ENCODE measurements at regions not wholly inside any gene's neighbourhood (a gene's known extent, or its start where the extent isn't known, plus 50 kb on each side); places are given as distances from the start of the nearest gene placed in this dataset.

DNA sequence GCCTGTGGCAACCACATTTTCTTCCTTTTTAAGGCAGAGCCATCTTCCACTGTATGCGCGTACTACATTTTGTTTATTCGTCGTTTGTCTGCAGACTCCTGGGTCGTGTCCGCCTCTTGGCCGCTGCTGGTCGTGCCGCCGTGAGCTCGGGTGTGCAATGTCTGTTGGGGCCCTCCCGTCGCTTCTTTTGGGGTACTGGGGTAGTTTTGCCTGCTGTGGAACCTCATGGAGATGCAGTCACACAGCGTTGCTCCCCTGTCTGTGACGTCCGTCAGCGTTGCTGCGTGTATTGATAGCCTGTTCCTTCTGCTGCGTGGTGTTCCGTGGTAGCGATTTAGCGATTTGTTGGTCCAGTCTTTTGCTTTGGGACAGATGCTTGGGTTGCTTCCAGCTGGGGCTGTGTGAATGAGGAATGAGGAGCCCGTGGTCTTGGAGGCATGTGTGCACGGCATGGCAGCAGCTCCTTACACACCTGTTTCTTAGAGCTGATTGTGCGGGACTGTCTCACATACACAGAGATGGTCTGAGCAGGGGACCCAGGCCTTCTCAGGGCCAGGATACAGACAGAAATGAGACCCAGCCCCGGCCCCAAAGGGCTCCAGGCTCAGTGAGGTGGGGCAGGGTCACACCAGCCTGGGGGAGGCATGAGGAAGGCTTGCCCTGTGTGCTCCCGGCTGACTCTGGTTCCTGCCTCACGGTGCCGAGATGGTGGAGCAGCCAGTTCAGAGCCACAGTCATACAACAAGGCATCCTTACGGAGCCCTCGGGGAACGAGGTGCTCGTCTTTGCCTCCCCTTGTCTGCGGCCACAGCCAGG, 78.4 kb upstream of the GSE1 start:
- no peak for DNase-seq

DNA sequence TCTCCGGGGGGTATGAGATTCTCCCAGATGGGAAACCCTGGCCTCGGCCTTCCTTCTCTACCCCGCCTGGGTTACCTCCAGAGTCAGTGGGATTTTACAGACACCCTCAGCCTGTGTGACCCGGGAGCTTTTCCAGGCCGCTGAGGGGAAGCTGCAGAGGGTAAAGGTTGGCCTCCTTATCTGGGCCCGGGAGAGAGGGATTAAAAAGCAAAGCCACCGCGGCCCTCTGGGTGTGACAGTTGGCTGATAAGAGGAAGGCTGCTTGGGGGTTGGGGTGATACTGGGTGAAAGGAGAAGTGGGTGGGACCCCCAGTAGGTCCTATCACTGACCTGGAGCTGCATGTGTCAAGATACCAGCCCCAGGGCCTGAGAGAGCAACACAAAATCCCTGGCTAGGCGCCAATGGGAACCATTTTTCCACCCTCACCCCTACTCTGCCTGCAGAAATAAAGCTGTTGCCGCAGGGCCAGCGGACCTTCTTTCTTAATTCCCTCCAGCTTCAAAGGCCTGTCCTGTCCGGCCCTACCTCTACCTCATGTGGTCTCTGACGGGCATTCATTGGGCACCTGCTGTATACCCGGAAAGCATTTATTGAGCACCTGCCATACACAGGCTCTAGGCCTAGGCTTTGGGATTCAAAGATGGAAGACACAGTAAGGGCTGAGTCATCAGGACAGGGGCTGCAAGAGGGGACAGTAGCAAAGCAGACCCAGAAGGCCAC, 77.6 kb upstream of the GSE1 start:
- no peak for DNase-seq

DNA sequence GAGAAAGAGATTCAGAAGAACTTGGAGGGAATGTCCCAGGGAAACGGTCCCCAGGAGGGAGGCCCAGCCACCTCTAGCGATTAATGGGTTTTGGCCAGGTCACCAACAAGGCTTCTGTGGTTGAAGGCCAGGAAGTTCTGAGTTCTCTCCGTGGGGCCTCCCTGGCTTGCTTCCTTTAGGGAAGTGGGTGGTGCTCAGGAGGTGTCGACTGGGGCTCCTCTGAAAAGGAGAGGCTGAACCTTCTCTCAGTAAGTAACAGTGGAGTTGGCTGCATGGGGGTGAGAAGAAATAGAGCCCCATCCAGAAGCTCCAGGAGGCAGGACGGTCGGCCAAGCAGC, 77.1 kb upstream of the GSE1 start:
- no peak for DNase-seq

GRCh38 chr16:85536411-85537330, 76.5 kb upstream of the GSE1 start:
- DNase-seq: no peak

- no peak for DNase-seq
Observed at GRCh38 chr16:85537331-85537788, 75.8 kb upstream of the GSE1 start.

DNA sequence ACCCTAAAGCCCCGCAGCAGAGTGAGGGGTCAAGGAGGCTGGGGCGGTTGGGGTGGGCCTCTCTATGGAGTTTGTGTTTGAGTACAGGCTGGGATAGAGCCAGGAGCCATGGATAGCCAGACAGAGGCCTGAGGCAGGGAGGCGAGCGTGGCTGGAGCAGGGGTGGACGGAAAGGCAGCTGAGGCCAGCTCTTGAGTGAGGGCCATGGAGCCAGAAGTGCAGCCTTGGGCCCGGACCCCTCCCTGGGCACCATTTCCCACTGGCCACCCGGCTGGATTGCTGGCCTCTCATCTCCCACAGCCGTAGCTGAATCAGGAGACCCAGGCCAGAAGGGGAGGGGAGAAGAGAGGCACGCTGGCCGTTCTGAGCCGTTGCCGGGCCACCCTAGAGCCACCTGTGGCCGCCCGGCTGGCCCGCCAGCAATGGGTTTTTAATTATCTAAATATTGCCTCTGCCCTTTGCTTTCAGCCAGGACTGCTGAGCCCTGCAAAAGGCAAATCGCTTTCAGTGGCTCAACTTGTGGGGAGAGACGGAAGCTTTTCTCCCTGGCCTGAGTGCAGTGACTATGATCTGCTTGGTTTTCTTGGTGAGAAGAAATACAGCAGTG, 75.2 kb upstream of the GSE1 start:
- DNase-seq: no peak

DNA sequence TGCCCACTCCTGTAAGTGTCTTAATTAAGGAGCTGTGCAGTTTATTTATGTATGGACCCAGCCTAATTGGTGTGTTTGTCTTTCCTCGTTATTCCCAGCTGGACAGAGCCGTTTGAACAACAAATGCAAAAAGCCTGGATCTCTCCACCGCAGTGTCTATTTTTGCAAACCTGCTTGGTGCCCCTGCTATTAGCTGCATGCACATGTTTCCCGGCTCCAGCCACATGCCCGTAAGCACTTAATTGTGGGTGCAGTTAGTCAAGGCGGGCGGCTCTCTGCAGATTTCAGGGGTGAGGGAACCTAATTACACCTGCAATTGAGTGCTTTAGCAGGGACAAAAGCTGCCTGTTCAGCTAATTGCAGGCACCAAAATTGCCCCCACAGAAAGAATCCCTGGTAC, 74.0 kb upstream of the GSE1 start:
- no peak for DNase-seq

- no peak for DNase-seq
Observed at GRCh38 chr16:85539629-85540291, 73.4 kb upstream of the GSE1 start.

DNA sequence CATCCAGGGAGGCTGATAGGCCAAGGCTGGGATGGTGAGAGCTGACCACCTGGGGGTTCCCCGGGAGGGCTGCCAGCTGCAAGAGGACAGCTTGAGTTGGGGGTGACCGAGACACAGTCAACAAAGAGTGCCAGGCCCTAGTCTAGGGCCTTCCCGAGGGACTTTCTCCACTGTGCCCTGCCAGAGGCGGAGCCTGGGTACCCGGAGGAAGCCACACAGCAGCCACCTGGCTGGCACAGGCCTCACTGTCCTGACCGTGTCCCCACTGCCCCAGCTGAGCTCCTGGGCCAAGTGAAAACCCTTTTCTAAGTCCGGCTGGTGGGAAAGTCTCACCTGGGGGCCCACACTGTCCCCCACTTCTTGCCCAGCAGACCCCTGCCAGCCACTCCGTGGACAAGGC, 71.9 kb upstream of the GSE1 start:
- DNase-seq: no peak

GRCh38 chr16:85541619-85541979, 71.5 kb upstream of the GSE1 start:
- no peak for DNase-seq

GRCh38 chr16:85541980-85542900, 70.9 kb upstream of the GSE1 start:
- DNase-seq: no peak

DNA sequence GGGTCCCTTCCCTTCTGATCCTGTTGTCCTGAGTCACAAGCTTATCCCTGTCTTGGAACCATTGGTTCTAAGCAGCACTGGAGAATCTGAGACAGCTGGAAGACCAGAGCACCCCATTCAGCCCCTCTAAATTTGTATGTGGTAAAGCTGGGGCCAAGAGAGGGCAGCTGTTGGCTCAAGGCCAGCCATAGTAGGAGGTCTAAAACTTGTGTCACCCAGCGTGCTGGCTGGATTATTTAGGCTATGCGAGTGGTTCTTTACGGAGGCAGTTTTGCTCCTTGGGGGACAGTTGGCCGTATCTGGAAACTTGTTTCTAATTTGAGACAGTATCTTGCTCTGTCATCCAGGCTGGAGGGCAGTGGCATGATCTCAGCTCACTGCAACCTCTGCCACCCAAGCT, 69.6 kb upstream of the GSE1 start:
- DNase-seq: no peak

DNA sequence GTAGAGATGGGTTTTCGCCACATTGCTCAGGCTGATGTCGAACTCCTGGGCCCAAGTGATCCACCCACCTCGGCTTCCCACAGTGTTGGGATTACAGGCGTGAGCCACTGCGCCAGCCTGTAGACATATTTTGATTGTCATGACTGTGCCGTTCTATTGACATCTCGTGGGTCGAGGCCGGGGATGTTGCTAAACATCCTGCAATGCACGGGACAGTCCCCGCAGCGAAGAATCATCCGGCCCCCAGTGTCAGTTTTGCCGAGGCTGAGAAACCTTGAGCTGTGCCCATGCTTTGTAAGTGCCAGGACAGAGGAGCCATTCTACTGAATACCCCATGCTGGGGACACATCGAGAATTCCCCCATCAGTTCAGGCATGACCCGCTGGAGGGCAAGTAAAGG, 69.1 kb upstream of the GSE1 start:
- DNase-seq: no peak

DNA sequence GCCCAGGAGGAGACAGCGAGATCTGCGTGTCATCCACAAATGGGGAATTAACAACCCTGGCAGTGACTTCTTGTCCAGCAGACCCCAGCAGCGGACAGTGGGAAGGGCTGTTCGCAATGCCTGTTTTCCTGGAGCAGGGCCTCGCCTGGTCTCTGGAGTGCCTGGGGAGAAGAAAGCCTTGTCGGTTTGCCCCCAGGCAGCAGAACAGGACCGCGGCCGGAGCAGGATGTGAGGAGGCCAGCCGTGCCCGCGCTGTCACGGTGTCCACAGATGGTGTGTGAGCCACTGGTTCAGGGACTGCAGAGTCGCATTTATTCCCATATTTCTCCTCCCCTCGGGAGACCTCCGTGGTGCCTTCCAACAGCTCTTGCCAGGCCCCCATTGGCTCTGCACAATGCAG, 68.5 kb upstream of the GSE1 start:
- no peak for DNase-seq

DNA sequence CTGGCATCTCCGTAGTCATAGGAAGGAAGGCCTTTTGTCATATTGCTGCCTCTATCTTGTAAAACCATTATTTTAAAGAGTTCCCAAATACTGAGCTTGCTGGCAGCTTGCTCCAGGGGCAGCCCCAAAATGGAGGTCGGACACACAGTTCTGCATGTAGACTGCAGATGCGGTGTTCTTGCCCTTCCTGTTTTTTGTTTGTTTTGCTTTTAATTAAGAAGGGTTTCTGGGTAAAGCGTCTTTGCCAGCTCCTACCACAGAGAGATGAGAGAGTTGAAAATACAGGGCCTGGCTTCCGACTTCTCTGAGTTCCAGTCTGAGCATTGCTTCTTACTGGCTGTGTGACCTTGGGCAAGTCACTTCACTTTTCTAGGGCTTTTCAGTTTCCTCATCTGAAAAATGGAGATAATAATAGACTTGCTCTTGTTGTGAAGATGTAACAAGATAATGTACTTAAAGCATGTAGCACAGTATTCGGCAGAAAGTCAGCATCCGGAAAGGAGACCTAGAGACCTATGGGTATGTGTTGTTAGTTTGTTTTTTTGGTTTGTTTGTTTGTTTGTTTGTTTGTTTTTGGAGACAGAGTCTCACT, 67.8 kb upstream of the GSE1 start:
- DNase-seq: no peak

GRCh38 chr16:85546585-85547447, 66.3 kb upstream of the GSE1 start:
- DNase-seq: no peak

GRCh38 chr16:85548375-85548774, 64.7 kb upstream of the GSE1 start:
- DNase-seq: no peak

GRCh38 chr16:85549766-85550421, 63.2 kb upstream of the GSE1 start:
- no peak for DNase-seq

DNA sequence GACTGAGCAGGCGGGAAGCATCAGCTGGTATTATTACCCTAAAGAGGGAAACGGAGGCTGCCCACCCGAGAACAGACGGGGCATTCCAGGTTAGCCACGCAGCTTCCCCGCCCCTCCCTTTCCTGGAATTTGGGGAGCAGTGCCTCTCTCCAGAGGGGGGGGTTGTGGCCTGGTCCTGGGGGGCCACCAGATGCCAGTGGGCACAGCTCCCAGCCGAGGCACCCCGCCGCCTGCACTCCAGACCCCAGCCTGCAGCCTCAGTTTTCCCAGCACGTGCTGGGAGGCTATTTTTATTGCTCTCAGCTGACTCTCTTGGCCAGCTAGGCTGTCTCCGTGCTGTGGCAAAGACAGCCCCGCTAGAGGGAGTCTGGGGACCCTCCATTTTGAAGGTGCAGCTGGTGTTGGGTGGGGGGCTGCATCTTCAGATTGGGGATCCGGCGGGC, 62.7 kb upstream of the GSE1 start:
- no peak for DNase-seq

All from NCI-H1930 (cell line).